Mesenchymal stem cell (in vitro differentiated cells and primary cell): ENCODE measurements at regions not wholly inside any gene's neighbourhood (a gene's known extent, or its start where the extent isn't known, plus 50 kb on each side); places are given as distances from the start of the nearest gene placed in this dataset.

Experiments
- DNase-seq: peaks from one replicate; pipeline ENCODE4 v3.0.0-alpha.2; 2013
- H2AFZ ChIP-seq: one replicate; pipeline ENCODE4 v1.6.1; 2013; ENCODE audit warnings: low read depth, mild to moderate bottlenecking, control low read depth, inconsistent platforms, low read length, moderate library complexity
- H2AK5ac ChIP-seq: 2 replicates; pipeline ENCODE4 v1.6.1; 2013; ENCODE audit warnings: low read length, moderate library complexity, mild to moderate bottlenecking, inconsistent platforms; ENCODE audit not compliant: severe bottlenecking
- H2BK120ac ChIP-seq: one replicate; pipeline ENCODE4 v1.6.1; 2013; ENCODE audit warnings: low read depth, mild to moderate bottlenecking, inconsistent platforms, low read length, moderate library complexity
- H2BK12ac ChIP-seq, 2 experiments: one replicate each; pipeline ENCODE4 v1.6.1; 2013; ENCODE audit warnings: inconsistent platforms in 2 of 2, low read length in 2 of 2, mild to moderate bottlenecking in 2 of 2, moderate library complexity in 2 of 2, control low read depth in 1 of 2
- H2BK15ac ChIP-seq: one replicate; pipeline ENCODE4 v1.6.1; 2013; ENCODE audit warnings: mild to moderate bottlenecking, low read depth, inconsistent platforms; ENCODE audit not compliant: poor library complexity, severe bottlenecking
- H2BK5ac ChIP-seq: 2 replicates; pipeline ENCODE4 v1.6.1; 2013; ENCODE audit warnings: low read depth, mild to moderate bottlenecking, low read length, control low read depth, inconsistent platforms; ENCODE audit not compliant: poor library complexity, severe bottlenecking
- H3K14ac ChIP-seq, 2 experiments: one replicate each; pipeline ENCODE4 v1.6.1; 2013; ENCODE audit warnings: inconsistent platforms in 2 of 2, low read length in 2 of 2, control low read depth in 1 of 2, mild to moderate bottlenecking in 1 of 2, moderate library complexity in 1 of 2
- H3K18ac ChIP-seq, 2 experiments: one replicate each; pipeline ENCODE4 v1.6.1; 2013; ENCODE audit warnings: inconsistent platforms in 2 of 2, low read length in 2 of 2, control low read depth in 1 of 2, low read depth in 1 of 2, mild to moderate bottlenecking in 1 of 2
- H3K23ac ChIP-seq, 2 experiments: one replicate each; pipeline ENCODE4 v1.6.1; 2013; ENCODE audit warnings: inconsistent platforms in 2 of 2, low read length in 2 of 2, mild to moderate bottlenecking in 2 of 2, moderate library complexity in 2 of 2, control low read depth in 1 of 2
- H3K27ac ChIP-seq: 2 replicates; pipeline ENCODE4 v1.5.1; 2013; ENCODE audit warnings: mild to moderate bottlenecking, moderate library complexity, low read length, control low read depth, inconsistent platforms; ENCODE audit not compliant: poor library complexity, severe bottlenecking
- H3K27me3 ChIP-seq, 2 experiments: 2 replicates each; pipeline versions ENCODE4 v1.6.1 to v1.7.0; 2013; ENCODE audit warnings: low read length in 2 of 2, mild to moderate bottlenecking in 2 of 2, moderate library complexity in 2 of 2, control low read depth in 1 of 2, inconsistent platforms in 1 of 2; ENCODE audit not compliant: control insufficient read depth in 1 of 2, insufficient read depth in 1 of 2
- H3K36me3 ChIP-seq, 2 experiments: 2 replicates each; pipeline versions ENCODE4 v1.6.1 to v1.7.0; 2013; ENCODE audit warnings: low read length in 2 of 2, control low read depth in 1 of 2, inconsistent platforms in 1 of 2, low read depth in 1 of 2, mild to moderate bottlenecking in 1 of 2; ENCODE audit not compliant: insufficient read depth in 2 of 2, control insufficient read depth in 1 of 2
- H3K4ac ChIP-seq, 2 experiments: one replicate each; pipeline ENCODE4 v1.6.1; 2013; ENCODE audit warnings: inconsistent platforms in 2 of 2, low read length in 2 of 2, mild to moderate bottlenecking in 2 of 2, moderate library complexity in 2 of 2, control low read depth in 1 of 2, low read depth in 1 of 2
- H3K4me1 ChIP-seq: 2 replicates; pipeline ENCODE4 v1.6.1; 2013; ENCODE audit warnings: low read depth, low read length, control low read depth; ENCODE audit not compliant: control insufficient read depth, insufficient read depth
- H3K4me2 ChIP-seq: 2 replicates; pipeline ENCODE4 v1.6.1; 2013; ENCODE audit warnings: low read length, mild to moderate bottlenecking, inconsistent platforms; ENCODE audit not compliant: poor library complexity, severe bottlenecking
- H3K4me3 ChIP-seq, 2 experiments: 2 replicates each; pipeline versions ENCODE4 v1.5.1 to v1.7.0; 2013; ENCODE audit warnings: low read length in 2 of 2, mild to moderate bottlenecking in 2 of 2, control low read depth in 1 of 2, low read depth in 1 of 2; ENCODE audit not compliant: insufficient read depth in 1 of 2
- H3K79me1 ChIP-seq: replicated peaks from 2 replicates; pipeline ENCODE4 v1.6.1; 2013; ENCODE audit warnings: mild to moderate bottlenecking, control low read depth, low read length, inconsistent platforms; ENCODE audit not compliant: poor library complexity, severe bottlenecking
- H3K9ac ChIP-seq: 2 replicates; pipeline ENCODE4 v1.7.0; 2013; ENCODE audit warnings: mild to moderate bottlenecking, low read length, moderate library complexity
- H3K9me3 ChIP-seq: 2 replicates; pipeline ENCODE4 v1.7.0; 2013; ENCODE audit warnings: mild to moderate bottlenecking, low read length; ENCODE audit not compliant: control insufficient read depth
- H4K8ac ChIP-seq: one replicate; pipeline ENCODE4 v1.6.1; 2013; ENCODE audit warnings: inconsistent platforms, mild to moderate bottlenecking, low read length, moderate library complexity
- H4K91ac ChIP-seq: one replicate; pipeline ENCODE4 v1.6.1; 2013; ENCODE audit warnings: mild to moderate bottlenecking, low read length, inconsistent platforms
- WGBS: methylation state at CpG from one replicate; pipeline ENCODE4 v1.1.7; 2013; ENCODE audit warnings: mixed read lengths; 5-methylcytosine and 5-hydroxymethylcytosine counted together

GRCh38 chr2:13819896-13820295 is 812.6 kb upstream of the LRATD1 start:
- H3K27ac ChIP-seq: no peak overlapping the region
- H2BK12ac ChIP-seq: no peak overlapping the region
- DNase-seq: peak; percentile 13
- no peak overlapping the region for H3K18ac ChIP-seq
- no peak overlapping the region for H3K4ac ChIP-seq
- no peak overlapping the region for H3K14ac ChIP-seq
- H3K4me3 ChIP-seq: no peak overlapping the region
- H3K9me3 ChIP-seq: no peaks in the 10 kb centered on the region
- H3K27me3 ChIP-seq: no peaks in the 10 kb centered on the region
- no peaks in the 10 kb centered on the region for H3K4me1 ChIP-seq
- no peak overlapping the region for H4K91ac ChIP-seq
- no peak overlapping the region for H3K4me2 ChIP-seq
- H2BK5ac ChIP-seq: no peak overlapping the region
- no peak overlapping the region for H2BK120ac ChIP-seq
- no peak overlapping the region for H2AK5ac ChIP-seq
- no peak overlapping the region for H3K23ac ChIP-seq
- H2AFZ ChIP-seq: no peak overlapping the region
- no peak overlapping the region for H2BK15ac ChIP-seq
- WGBS: 59% methylated on average over 2 of the region's 2 CpGs
- peak overlapping the region; percentile 62 for H3K9ac ChIP-seq
- H4K8ac ChIP-seq: no peak overlapping the region
- H3K36me3 ChIP-seq: no peaks in the 10 kb centered on the region
- H3K79me1 ChIP-seq: no peaks in the 10 kb centered on the region

- Histone ChIP-seq H2BK5ac (no peak overlapping the region), H2BK12ac (no peak overlapping the region), H4K8ac (no peak overlapping the region), H2AFZ (no peak overlapping the region), H3K27me3 (no peaks in the 10 kb centered on the region), H3K4me1 (no peaks in the 10 kb centered on the region), H3K36me3 (no peaks in the 10 kb centered on the region), H2AK5ac (no peak overlapping the region), H3K9me3 (no peaks in the 10 kb centered on the region), H3K23ac (no peak overlapping the region), H3K9ac (peak overlapping the region; percentile 34), H3K27ac (no peak overlapping the region), H2BK15ac (no peak overlapping the region), H3K4me2 (no peak overlapping the region), H3K18ac (no peak overlapping the region), H3K79me1 (no peaks in the 10 kb centered on the region), H3K4me3 (no peak overlapping the region), H4K91ac (no peak overlapping the region), H3K4ac (no peak overlapping the region), H2BK120ac (no peak overlapping the region), H3K14ac (no peak overlapping the region)
- DNase-seq: peak; percentile 39
- WGBS: 50% methylated on average over 3 of the region's 4 CpGs
Observed at GRCh38 chr2:13821255-13821880, 811.1 kb upstream of the LRATD1 start.

GRCh38 chr2:13822365-13822764 is 810.2 kb upstream of the LRATD1 start:
- H2BK12ac ChIP-seq: no peak overlapping the region
- H3K27me3 ChIP-seq: no peaks in the 10 kb centered on the region
- no peak overlapping the region for H2BK15ac ChIP-seq
- H3K9ac ChIP-seq: no peak overlapping the region
- WGBS: 43% methylated on average over 2 of the region's 2 CpGs
- DNase-seq: no peak
- no peak overlapping the region for H4K91ac ChIP-seq
- no peak overlapping the region for H3K18ac ChIP-seq
- H3K36me3 ChIP-seq: no peaks in the 10 kb centered on the region
- no peak overlapping the region for H2BK5ac ChIP-seq
- H3K4me1 ChIP-seq: no peaks in the 10 kb centered on the region
- H2AK5ac ChIP-seq: no peak overlapping the region
- no peak overlapping the region for H3K27ac ChIP-seq
- no peak overlapping the region for H3K4ac ChIP-seq
- no peak overlapping the region for H2BK120ac ChIP-seq
- no peaks in the 10 kb centered on the region for H3K79me1 ChIP-seq
- no peak overlapping the region for H2AFZ ChIP-seq
- no peaks in the 10 kb centered on the region for H3K9me3 ChIP-seq
- H3K23ac ChIP-seq: no peak overlapping the region
- H3K14ac ChIP-seq: no peak overlapping the region
- H4K8ac ChIP-seq: no peak overlapping the region
- H3K4me3 ChIP-seq: no peak overlapping the region
- no peak overlapping the region for H3K4me2 ChIP-seq

- Histone ChIP-seq H2BK12ac (no peak overlapping the region), H3K27ac (no peak overlapping the region), H3K36me3 (no peaks in the 10 kb centered on the region), H3K27me3 (no peaks in the 10 kb centered on the region), H2BK5ac (no peak overlapping the region), H3K4ac (no peak overlapping the region), H3K23ac (no peak overlapping the region), H3K9me3 (peaks cover under 1% of the 10 kb centered on the region), H4K8ac (no peak overlapping the region), H4K91ac (no peak overlapping the region), H2AFZ (no peak overlapping the region), H2AK5ac (no peak overlapping the region), H3K14ac (no peak overlapping the region), H3K79me1 (no peaks in the 10 kb centered on the region), H2BK15ac (no peak overlapping the region), H3K18ac (no peak overlapping the region), H3K4me1 (no peaks in the 10 kb centered on the region), H3K4me3 (no peak overlapping the region), H3K9ac (no peak overlapping the region), H2BK120ac (no peak overlapping the region), H3K4me2 (no peak overlapping the region)
- DNase-seq: no peak
- 97% methylated on average over 3 of the region's 5 CpGs for WGBS
Observed at GRCh38 chr2:13826314-13826853, 806.1 kb upstream of the LRATD1 start.
